ENCODE measurements at regions not wholly inside any gene's neighbourhood (a gene's known extent, or its start where the extent isn't known, plus 50 kb on each side); places are given as distances from the start of the nearest gene placed in this dataset.

DNA sequence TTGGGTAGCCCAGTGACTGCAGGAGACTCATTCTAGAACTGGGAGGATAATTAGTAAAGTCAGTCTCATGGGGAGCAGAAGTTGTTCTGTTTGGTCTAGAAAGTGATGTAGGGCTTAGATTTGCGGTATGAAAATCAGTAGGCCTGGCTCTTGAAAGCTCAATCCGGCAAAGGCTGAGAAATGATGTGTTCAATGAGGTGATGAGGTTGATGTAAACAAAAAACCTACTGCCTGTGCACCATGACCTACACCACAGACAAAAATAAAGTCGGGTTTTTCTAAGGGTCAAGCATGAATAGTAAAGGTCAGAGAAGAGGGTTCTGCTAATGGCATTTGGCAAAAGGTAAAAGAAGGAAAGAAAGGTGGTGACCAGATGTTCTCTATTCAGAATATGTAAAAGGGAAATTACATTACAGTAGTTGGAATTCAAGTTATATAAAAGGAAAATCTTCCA lies 80.8 kb upstream of the COL5A2 start:
- TF ChIP-seq, protein P1, sequence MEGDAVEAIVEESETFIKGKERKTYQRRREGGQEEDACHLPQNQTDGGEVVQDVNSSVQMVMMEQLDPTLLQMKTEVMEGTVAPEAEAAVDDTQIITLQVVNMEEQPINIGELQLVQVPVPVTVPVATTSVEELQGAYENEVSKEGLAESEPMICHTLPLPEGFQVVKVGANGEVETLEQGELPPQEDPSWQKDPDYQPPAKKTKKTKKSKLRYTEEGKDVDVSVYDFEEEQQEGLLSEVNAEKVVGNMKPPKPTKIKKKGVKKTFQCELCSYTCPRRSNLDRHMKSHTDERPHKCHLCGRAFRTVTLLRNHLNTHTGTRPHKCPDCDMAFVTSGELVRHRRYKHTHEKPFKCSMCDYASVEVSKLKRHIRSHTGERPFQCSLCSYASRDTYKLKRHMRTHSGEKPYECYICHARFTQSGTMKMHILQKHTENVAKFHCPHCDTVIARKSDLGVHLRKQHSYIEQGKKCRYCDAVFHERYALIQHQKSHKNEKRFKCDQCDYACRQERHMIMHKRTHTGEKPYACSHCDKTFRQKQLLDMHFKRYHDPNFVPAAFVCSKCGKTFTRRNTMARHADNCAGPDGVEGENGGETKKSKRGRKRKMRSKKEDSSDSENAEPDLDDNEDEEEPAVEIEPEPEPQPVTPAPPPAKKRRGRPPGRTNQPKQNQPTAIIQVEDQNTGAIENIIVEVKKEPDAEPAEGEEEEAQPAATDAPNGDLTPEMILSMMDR (IDR thresholded peaks at IDR 0.05) = no peak
- TF ChIP-seq EZH2 (IDR thresholded peaks at IDR 0.05; ENCODE audit: borderline replicate concordance, insufficient read depth, low read depth, low read length, poor library complexity, severe bottlenecking) = no peak
